K562 (cell line): ENCODE measurements at regions not wholly inside any gene's neighbourhood (a gene's known extent, or its start where the extent isn't known, plus 50 kb on each side); places are given as distances from the start of the nearest gene placed in this dataset.
A peak's percentile ranks its signal among the peaks of the same experiment; 100 is the strongest.

Experiments
- ATAC-seq: fragments of 200-7000 bp; cut with Tn5 transposase; 3 replicates; pipeline ENCODE4 v1.9.1; 2020; ENCODE audit warnings: moderate library complexity
- BruUV-seq: library from RNA; stranded (reverse); fragments of 400-500 nt; replicated peaks from 2 replicates; lab custom pipeline; 2021; lab: Mats Ljungman, UMichigan
- CTCF ChIA-PET: fragments of 300-600 bp; formaldehyde crosslinking; extraction: SDS; loops from one replicate; lab custom pipeline; 2021; ENCODE audit warnings: low intra/inter-chr PET ratio; lab: Yijun Ruan, JAX
- POLR2A ChIA-PET: fragments of 300-600, 350-650 bp; sonication (Branson Sonifier 250); formaldehyde crosslinking; extraction: SDS; loops from one replicate; lab custom pipeline; 2021; ENCODE audit warnings: antibody characterized with exemption, inconsistent platforms; lab: Yijun Ruan, JAX
- DNase-seq, 4 experiments: peaks; one replicate each; pipeline versions ENCODE4 v3.0.0 to v3.0.0-alpha.2; 2011 to 2018; ENCODE audit warnings: low spot score in 3 of 4, mixed read lengths in 3 of 4; ENCODE audit errors: extremely low read depth in 1 of 4
- FAIRE-seq: peaks from 2 replicates; lab custom pipeline; 2011; peaks lifted over from hg19 to GRCh38; lab: Jason Lieb, UNC
- H2AFZ ChIP-seq: 2 replicates; pipeline ENCODE4 v1.6.0; 2011; ENCODE audit warnings: low read depth, low read length, control low read depth, inconsistent platforms
- H3K27ac ChIP-seq: fragments of 200-600 bp; 3 replicates; pipeline ENCODE4 v1.8.0; 2011; ENCODE audit warnings: low read depth, mild to moderate bottlenecking, control low read depth, inconsistent platforms, low read length, moderate library complexity, mixed read lengths; ENCODE audit errors: extremely low read depth
- H3K27me3 ChIP-seq, 2 experiments: fragments of 300-600 bp in 1 of 2; 2 replicates in 1 of 2; 3 replicates in 1 of 2; pipeline versions ENCODE4 v1.6.0 to v1.8.0; 2011; ENCODE audit warnings: inconsistent platforms in 2 of 2, low read length in 2 of 2, mild to moderate bottlenecking in 1 of 2, mixed read lengths in 1 of 2, moderate library complexity in 1 of 2; ENCODE audit not compliant: control insufficient read depth in 2 of 2, insufficient read depth in 2 of 2
- H3K36me3 ChIP-seq: fragments of 300-600 bp; 3 replicates; pipeline ENCODE4 v1.8.0; 2011; ENCODE audit warnings: mild to moderate bottlenecking, low read length, inconsistent platforms; ENCODE audit not compliant: control insufficient read depth, insufficient read depth
- H3K4me1 ChIP-seq, 2 experiments: fragments of 200-600 bp in 1 of 2; replicated peaks in 1 of 2; 2 replicates in 1 of 2; 3 replicates in 1 of 2; pipeline versions ENCODE4 v1.5.1 to v1.8.0; 2011; ENCODE audit warnings: inconsistent platforms in 2 of 2, low read length in 2 of 2, mild to moderate bottlenecking in 1 of 2, mixed read lengths in 1 of 2, moderate library complexity in 1 of 2; ENCODE audit not compliant: control insufficient read depth in 2 of 2, insufficient read depth in 2 of 2
- H3K4me2 ChIP-seq: 2 replicates; pipeline ENCODE4 v1.6.1; 2011; ENCODE audit warnings: low read length, control low read depth, inconsistent platforms, mixed read lengths; ENCODE audit not compliant: insufficient read depth
- H3K4me3 ChIP-seq: fragments of 200-600 bp; sonication (generic), shearing (Covaris generic); 2 replicates; pipeline ENCODE4 v1.5.1; 2016; ENCODE audit warnings: control low read depth, inconsistent platforms
- H3K79me2 ChIP-seq: fragments of 200-600 bp; 3 replicates; pipeline ENCODE4 v1.8.0; 2011; ENCODE audit warnings: low read length, inconsistent platforms; ENCODE audit not compliant: control insufficient read depth, insufficient read depth
- H3K9ac ChIP-seq, 2 experiments: 2 replicates each; pipeline versions ENCODE4 v1.6.0 to v1.6.1; 2011; ENCODE audit warnings: low read depth in 2 of 2, low read length in 2 of 2, control low read depth in 1 of 2, inconsistent platforms in 1 of 2, mild to moderate bottlenecking in 1 of 2, mixed read lengths in 1 of 2; ENCODE audit not compliant: insufficient read depth in 1 of 2
- H3K9me1 ChIP-seq: one replicate; pipeline ENCODE4 v1.6.0; 2011; ENCODE audit warnings: inconsistent platforms, mild to moderate bottlenecking, low read length, moderate library complexity; ENCODE audit not compliant: control insufficient read depth, insufficient read depth
- H3K9me3 ChIP-seq: replicated peaks from 2 replicates; pipeline ENCODE4 v1.5.1; 2011; ENCODE audit warnings: low read depth, low read length, inconsistent platforms; ENCODE audit not compliant: control insufficient read depth, insufficient read depth
- H4K20me1 ChIP-seq: replicated peaks from 2 replicates; pipeline ENCODE4 v1.6.1; 2011; ENCODE audit warnings: low read length, inconsistent platforms, mixed read lengths; ENCODE audit not compliant: control insufficient read depth, insufficient read depth
- CHD1 ChIP-seq: fragments of 200-600 bp; sonication (generic); IDR thresholded peaks from one replicate; pipeline ENCODE4 v1.6.1; 2012; ENCODE audit warnings: mild to moderate bottlenecking, moderate library complexity, low read length, inconsistent platforms
- HNRNPK ChIP-seq: fragments of 200-400 bp; formaldehyde crosslinking; IDR thresholded peaks from one replicate; pipeline ENCODE4 v1.6.1; 2018; ENCODE audit warnings: mild to moderate bottlenecking, low read depth, low read length; ENCODE audit not compliant: poor library complexity, severe bottlenecking
- ILF3 ChIP-seq: fragments of 450-650 bp; IDR thresholded peaks from 2 replicates; pipeline ENCODE4 v1.6.1; 2018; ENCODE audit warnings: antibody characterized with exemption, mild to moderate bottlenecking, moderate library complexity, borderline replicate concordance
- SNIP1 ChIP-seq: fragments of 450-650 bp; IDR thresholded peaks from 2 replicates; pipeline ENCODE4 v1.7.1; 2017; ENCODE audit warnings: low read depth, mild to moderate bottlenecking
- TOE1 ChIP-seq, 2 experiments: fragments of 450-650 bp in 1 of 2; sonication (generic) in 1 of 2; formaldehyde crosslinking in 1 of 2; IDR thresholded peaks; 2 replicates each; pipeline versions ENCODE4 v1.7.1 to v1.8.0; 2016 to 2022; ENCODE audit warnings: borderline replicate concordance in 2 of 2, mild to moderate bottlenecking in 2 of 2, antibody characterized with exemption in 1 of 2, inconsistent platforms in 1 of 2, low read depth in 1 of 2, missing genetic modification reagents in 1 of 2, moderate library complexity in 1 of 2
- ZBTB40 ChIP-seq, 2 experiments: fragments of 450-650 bp in 1 of 2; sonication (generic) in 1 of 2; formaldehyde crosslinking in 1 of 2; IDR thresholded peaks; 2 replicates each; pipeline versions ENCODE4 v1.7.1 to v1.9.0; 2016 to 2022; ENCODE audit warnings: inconsistent platforms in 1 of 2, mild to moderate bottlenecking in 1 of 2, missing genetic modification reagents in 1 of 2
- WGBS: fragments of 100-300 bp; shearing (Covaris generic); methylation state at CpG from one replicate; pipeline ENCODE4 v1.1.6; 2016; ENCODE audit warnings: low coverage, mixed read lengths; ENCODE audit not compliant: insufficient coverage; ENCODE audit errors: missing lambda C conversion rate; 5-methylcytosine and 5-hydroxymethylcytosine counted together
- in situ Hi-C: fragments of 300-500 bp; cut with MboI; formaldehyde crosslinking; loops from 4 replicates; pipeline ENCODE4 v1.15.0; 2018; ENCODE audit warnings: inconsistent platforms, mixed read lengths
- intact Hi-C: fragments of 100-400 bp; cut with micrococcal nuclease; formaldehyde crosslinking; loops from 2 replicates; pipeline ENCODE4 v1.14.2; 2022

DNA sequence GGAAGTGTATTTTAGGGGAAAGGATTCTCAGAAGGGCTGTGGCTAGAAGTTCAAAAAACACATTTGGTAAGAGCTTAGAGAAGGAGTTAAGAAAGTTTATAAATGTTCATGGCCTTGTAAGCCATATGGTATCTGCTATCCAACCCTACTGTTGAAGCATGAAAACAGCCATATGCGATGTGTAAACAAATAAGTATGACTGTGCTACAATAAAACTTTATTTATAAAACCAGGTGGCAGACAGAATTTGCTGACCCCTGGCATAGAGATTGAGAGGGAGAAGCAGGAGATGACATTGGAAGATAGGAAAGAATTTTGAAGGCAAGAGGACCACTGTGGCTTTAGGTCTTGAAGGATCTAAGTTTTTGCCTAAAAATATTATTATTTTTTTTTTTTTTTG is 583.5 kb downstream of the DOK5 start:
- Histone ChIP-seq H3K9ac (no peak overlapping the region), H3K9me3 (no peaks in the 10 kb centered on the region), H3K4me3 (no peak overlapping the region), H3K36me3 (no peaks in the 10 kb centered on the region), H3K27ac (no peak overlapping the region), H2AFZ (peak overlapping the region; percentile 44; the same call in 1 of the 2 replicates), H3K4me1 (no peaks in the 10 kb centered on the region), H3K9me1 (no peaks in the 10 kb centered on the region), H3K79me2 (no peaks in the 10 kb centered on the region), H3K4me2 (no peak overlapping the region), H3K27me3 (no peaks in the 10 kb centered on the region), H4K20me1 (no peaks in the 10 kb centered on the region)
- intact Hi-C loops (no loop called here), in situ Hi-C loops (no loop called here)
- 11% methylated on average over 1 of the region's 1 CpG for WGBS
- POLR2A ChIA-PET = no interaction called here
- DNase-seq = no peak
- no peak for FAIRE-seq
- no peak for ATAC-seq
- TF ChIP-seq ZBTB40 (IDR thresholded peaks at IDR 0.05) = peak; percentile 80
- TF ChIP-seq ZBTB40 (CRISPR knock-in tag; IDR thresholded peaks at IDR 0.05) = no peak
- no peak for TF ChIP-seq CHD1
- TF ChIP-seq ILF3 = no peak
- TF ChIP-seq SNIP1 = no peak
- no peak for TF ChIP-seq TOE1 (IDR thresholded peaks at IDR 0.05; ENCODE audit: borderline replicate concordance)
- TF ChIP-seq TOE1 (CRISPR knock-in tag; IDR thresholded peaks at IDR 0.05; ENCODE audit: borderline replicate concordance, low read depth) = no peak
- no peak for TF ChIP-seq HNRNPK
- no TSS peak for BruUV-seq
- CTCF ChIA-PET = no interaction called here
